Epithelial cell of esophagus (primary cell): ENCODE measurements at regions not wholly inside any gene's neighbourhood (a gene's known extent, or its start where the extent isn't known, plus 50 kb on each side); places are given as distances from the start of the nearest gene placed in this dataset.
A peak's percentile ranks its signal among the peaks of the same experiment; 100 is the strongest.
"Not testable (repeated sequence)": the region's sequence is repeated elsewhere in the genome, so short reads cannot be mapped to it uniquely, and the experiment has no call there.

Experiments
- DNase-seq: peaks from one replicate; pipeline ENCODE4 v3.0.0; 2010; ENCODE audit warnings: low read depth
- H3K4me3 ChIP-seq: 2 replicates; pipeline ENCODE4 v1.5.1; 2011; ENCODE audit warnings: mild to moderate bottlenecking, low read length, control low read depth
- TF ChIP-seq, protein P1 (sequence below): IDR thresholded peaks from 2 replicates; pipeline ENCODE4 v1.5.1; 2011; ENCODE audit warnings: low read depth, mild to moderate bottlenecking, low read length, control low read depth, inconsistent platforms; ENCODE audit not compliant: insufficient read depth; ENCODE audit errors: missing control alignments

DNA sequence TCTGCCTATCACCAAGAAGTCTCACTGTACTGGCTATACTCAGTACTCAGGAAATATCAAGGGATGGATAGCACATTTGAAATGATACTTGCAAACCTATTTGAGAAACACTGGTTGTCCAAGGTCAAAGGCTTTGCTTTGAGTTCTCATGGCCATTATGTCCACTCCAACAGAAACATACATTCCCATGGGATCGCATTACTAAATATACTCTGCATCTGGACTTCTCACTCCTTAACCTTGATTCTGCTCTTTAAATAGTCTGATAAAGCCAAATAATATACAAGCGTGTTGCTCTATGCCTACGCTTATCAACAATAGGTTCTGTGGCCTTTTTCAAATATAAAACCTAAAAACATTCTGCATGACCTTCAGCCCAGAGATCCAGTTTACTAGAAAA is 1054.8 kb downstream of the MRPL39 start:
- H3K4me3 ChIP-seq, result no peak overlapping the region

DNA sequence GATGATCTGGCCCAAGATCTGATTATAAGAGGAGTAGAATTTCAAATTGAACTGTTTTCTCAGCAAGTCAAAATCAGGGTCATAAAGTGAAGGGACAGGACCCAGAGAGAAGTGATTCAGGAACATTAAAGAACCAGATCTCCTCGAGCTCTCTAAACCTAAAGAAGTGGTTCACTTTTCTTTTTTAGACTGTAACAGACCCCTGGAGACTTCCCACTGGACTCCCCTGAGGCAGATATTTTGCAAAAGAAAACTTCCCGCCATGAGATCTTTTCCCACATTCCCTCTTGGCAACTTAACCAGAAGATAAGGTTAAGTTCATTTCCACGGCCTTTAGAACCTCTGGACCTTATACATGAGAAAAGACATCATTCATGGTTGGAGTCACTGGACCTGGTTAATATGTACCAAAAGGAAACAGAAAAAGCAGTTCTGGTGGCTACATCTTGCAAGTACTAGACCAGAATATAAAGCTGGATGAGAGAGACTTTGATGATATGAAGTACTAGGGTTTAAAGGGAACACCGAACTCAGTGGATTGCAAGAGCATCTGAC is 1061.4 kb downstream of the MRPL39 start:
- TF ChIP-seq, protein P1, sequence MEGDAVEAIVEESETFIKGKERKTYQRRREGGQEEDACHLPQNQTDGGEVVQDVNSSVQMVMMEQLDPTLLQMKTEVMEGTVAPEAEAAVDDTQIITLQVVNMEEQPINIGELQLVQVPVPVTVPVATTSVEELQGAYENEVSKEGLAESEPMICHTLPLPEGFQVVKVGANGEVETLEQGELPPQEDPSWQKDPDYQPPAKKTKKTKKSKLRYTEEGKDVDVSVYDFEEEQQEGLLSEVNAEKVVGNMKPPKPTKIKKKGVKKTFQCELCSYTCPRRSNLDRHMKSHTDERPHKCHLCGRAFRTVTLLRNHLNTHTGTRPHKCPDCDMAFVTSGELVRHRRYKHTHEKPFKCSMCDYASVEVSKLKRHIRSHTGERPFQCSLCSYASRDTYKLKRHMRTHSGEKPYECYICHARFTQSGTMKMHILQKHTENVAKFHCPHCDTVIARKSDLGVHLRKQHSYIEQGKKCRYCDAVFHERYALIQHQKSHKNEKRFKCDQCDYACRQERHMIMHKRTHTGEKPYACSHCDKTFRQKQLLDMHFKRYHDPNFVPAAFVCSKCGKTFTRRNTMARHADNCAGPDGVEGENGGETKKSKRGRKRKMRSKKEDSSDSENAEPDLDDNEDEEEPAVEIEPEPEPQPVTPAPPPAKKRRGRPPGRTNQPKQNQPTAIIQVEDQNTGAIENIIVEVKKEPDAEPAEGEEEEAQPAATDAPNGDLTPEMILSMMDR, result no peak
- no peak overlapping the region for H3K4me3 ChIP-seq
- DNase-seq, result no peak

More for the DNA sequence above, 1054.8 kb downstream of the MRPL39 start:
- DNase-seq, result no peak
- TF ChIP-seq, protein P1, result no peak

DNA sequence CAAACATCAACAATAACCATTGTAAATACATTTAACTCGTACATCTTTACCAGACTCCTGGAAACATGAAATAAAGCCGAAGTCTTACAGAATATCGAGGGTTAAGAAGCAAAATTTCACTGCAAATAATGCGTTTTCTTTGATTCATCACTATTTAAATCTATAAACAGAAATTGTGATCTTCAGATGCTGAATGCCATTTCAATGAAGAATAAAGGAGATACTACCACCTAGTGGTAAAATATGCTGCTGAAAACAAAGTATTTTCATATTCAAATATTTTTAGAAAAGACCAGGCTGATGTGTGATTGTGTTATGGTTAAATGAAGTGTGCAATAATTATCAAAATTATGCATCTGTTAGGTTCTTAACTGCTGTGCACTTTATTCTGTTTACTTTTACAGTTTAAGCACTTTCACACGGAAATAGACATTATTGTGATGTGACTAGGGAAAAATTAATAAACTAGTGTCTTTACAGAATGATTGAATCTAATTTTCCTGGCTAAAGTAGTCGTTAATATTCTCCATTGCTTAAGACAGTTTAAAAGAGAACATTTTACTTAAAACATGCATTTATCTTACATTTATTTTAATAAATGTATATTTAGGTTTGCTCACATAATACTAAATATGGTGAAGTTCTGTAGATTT is 1093.1 kb downstream of the MRPL39 start:
- no peak overlapping the region for H3K4me3 ChIP-seq
- DNase-seq, result peak; percentile 0
- TF ChIP-seq, protein P1, result peak; percentile 18

DNA sequence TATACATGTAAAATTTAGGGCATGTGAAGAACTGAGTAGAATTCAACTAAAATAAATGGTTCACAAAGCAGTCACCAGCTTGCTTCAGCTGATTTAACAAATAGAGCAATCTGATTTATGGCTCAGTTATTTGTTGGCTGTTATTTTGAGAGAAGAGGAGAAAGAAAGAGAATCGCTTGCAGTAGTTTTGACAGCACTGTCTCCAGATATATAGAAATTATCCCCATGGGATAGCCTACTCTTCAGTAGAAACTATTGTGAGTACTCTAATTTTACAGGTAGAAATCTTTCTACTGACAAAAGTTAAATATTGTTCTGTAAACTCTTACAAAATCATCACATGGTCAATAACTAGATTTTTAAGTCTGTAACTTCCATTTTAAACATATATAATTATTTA is 1098.2 kb downstream of the MRPL39 start:
- no peak overlapping the region for H3K4me3 ChIP-seq
- no peak for DNase-seq
- TF ChIP-seq, protein P1, result no peak

DNA sequence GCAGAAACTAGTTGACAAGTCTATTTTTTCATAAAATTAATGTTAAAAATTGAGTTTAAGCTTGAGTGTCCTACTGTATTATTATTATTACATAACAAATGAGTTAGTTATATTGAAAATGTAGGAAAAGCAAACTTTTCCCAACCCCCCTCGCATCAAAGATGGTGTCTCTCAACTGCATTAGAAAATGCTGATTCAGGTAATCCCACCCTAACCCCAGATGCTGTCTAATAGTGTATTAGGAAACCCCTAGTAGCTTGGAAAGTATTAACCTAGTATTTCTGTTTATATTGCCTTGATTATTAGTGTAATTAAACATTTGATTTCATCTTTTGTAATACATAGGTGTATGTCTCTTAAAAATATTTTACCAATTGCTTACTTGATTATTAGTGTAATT is 1120.3 kb downstream of the MRPL39 start:
- no peak overlapping the region for H3K4me3 ChIP-seq
- DNase-seq, result no peak
- TF ChIP-seq, protein P1, result no peak

DNA sequence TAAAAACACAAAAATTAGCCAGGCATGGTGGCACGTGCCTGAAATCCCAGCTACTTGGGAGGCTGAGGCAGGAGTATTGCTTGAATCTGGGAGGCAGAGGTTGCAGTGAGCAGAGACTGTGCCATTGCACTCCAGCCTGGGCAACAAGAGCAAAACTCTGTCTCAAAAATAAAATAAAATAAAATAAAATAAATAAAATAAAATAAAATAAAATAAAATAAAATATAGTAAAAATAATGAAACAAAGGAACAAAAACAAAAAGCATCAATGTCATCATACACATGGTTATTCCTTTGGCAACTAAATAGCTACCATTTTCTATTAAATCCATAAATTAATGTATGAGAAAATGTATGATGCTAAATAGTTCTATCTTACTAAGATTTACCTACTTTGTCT is 1123.9 kb downstream of the MRPL39 start:
- H3K4me3 ChIP-seq, DNase-seq: not testable (repeated sequence)

DNA sequence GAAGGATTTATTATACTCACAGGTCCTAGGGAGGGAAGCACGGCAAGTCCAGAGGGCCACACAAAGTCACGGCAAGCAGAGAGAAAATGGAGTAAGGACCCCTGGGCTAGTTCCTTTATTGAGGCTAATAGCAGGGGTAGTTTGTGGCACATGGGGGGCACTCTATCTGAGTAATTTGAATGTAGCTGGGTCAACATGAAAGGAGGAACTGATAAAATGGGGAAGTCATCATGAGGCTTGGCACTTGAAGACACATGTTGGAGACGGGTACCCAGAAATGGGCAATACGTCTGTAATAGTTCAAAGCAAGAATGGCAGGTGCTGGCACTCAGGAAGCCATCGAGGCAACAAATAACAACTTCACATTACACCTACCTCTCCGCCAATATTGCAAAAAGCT is 1136.4 kb downstream of the MRPL39 start:
- H3K4me3 ChIP-seq, result no peak overlapping the region
- no peak for DNase-seq
- TF ChIP-seq, protein P1, result no peak
